C4-2B (cell line): ENCODE measurements at regions not wholly inside any gene's neighbourhood (a gene's known extent, or its start where the extent isn't known, plus 50 kb on each side); places are given as distances from the start of the nearest gene placed in this dataset.

Experiments
- ZFX ChIP-seq: fragments of 450-650 bp; IDR thresholded peaks from 2 replicates; pipeline ENCODE4 v1.6.1; 2017
- TF ChIP-seq, protein P1 (sequence below): fragments of 450-650 bp; conservative IDR thresholded peaks from 2 replicates; pipeline ENCODE4 v1.5.1; 2017; ENCODE audit warnings: mild to moderate bottlenecking

DNA sequence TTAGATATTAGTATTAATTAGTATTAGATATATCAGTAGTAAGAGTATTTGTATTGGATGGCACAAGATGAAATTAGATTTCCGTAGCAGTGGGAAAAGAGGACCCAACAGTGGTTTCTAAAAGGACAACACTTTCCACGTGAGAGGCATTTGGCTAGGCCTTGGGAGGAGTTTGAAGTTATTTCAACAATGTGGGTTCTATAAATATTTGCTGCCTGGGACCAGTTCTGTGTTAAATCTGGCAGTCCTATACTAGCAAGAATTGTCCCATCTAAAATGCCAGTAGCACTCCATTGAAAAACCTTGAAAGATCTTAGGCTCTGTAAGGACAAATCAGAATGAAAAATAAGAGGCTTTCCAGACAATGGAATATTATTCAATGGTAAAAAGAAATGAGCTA is 347.1 kb upstream of the DNAJC19 start:
- TF ChIP-seq, protein P1, sequence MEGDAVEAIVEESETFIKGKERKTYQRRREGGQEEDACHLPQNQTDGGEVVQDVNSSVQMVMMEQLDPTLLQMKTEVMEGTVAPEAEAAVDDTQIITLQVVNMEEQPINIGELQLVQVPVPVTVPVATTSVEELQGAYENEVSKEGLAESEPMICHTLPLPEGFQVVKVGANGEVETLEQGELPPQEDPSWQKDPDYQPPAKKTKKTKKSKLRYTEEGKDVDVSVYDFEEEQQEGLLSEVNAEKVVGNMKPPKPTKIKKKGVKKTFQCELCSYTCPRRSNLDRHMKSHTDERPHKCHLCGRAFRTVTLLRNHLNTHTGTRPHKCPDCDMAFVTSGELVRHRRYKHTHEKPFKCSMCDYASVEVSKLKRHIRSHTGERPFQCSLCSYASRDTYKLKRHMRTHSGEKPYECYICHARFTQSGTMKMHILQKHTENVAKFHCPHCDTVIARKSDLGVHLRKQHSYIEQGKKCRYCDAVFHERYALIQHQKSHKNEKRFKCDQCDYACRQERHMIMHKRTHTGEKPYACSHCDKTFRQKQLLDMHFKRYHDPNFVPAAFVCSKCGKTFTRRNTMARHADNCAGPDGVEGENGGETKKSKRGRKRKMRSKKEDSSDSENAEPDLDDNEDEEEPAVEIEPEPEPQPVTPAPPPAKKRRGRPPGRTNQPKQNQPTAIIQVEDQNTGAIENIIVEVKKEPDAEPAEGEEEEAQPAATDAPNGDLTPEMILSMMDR: no peak
- no peak for TF ChIP-seq ZFX
